Mucosa of descending colon (tissue), 3 donors: ENCODE measurements at regions not wholly inside any gene's neighbourhood (a gene's known extent, or its start where the extent isn't known, plus 50 kb on each side); places are given as distances from the start of the nearest gene placed in this dataset.
"Not testable (repeated sequence)": the region's sequence is repeated elsewhere in the genome, so short reads cannot be mapped to it uniquely, and the experiment has no call there.

Experiments used
- ATAC-seq: fragments of 200-7000 bp; cut with Tn5 transposase; one replicate; pipeline ENCODE4 v1.9.1; 2020; ENCODE audit warnings: mild to moderate bottlenecking, moderate library complexity
- DNase-seq, 3 donors: peaks; one replicate each; pipeline ENCODE4 v3.0.0-alpha.2; 2020
- H3K36me3 ChIP-seq: fragments of 200-600 bp; one replicate; pipeline ENCODE4 v1.8.0; 2021; ENCODE audit warnings: low read depth, mild to moderate bottlenecking
- H3K4me1 ChIP-seq: fragments of 200-600 bp; one replicate; pipeline ENCODE4 v1.8.0; 2021; ENCODE audit warnings: low read depth, mild to moderate bottlenecking
- H3K4me3 ChIP-seq: fragments of 200-600 bp; one replicate; pipeline ENCODE4 v1.8.0; 2021; ENCODE audit warnings: mild to moderate bottlenecking
- H3K9me3 ChIP-seq: fragments of 200-600 bp; one replicate; pipeline ENCODE4 v1.8.0; 2021; ENCODE audit warnings: mild to moderate bottlenecking
- CTCF ChIP-seq: fragments of 200-600 bp; IDR thresholded peaks from one replicate; pipeline ENCODE4 v1.8.0; 2022; ENCODE audit warnings: antibody characterized with exemption, mild to moderate bottlenecking
- intact Hi-C, 2 donors: fragments of 100-400 bp; cut with DNase I in 1 of 2; cut with micrococcal nuclease in 1 of 2; formaldehyde crosslinking; loops; one replicate each; pipeline versions ENCODE4 v1.11.0 to v1.11.1; 2022; cut with DNase I, micrococcal nuclease
- donor health status: DM: no; HTN: no; CAD: no; lungs with moderate emphysema.
- donor health status: DM: no; HTN: no; CAD: no.
- donor health status: DM: no; HTN: yes; CAD: no.

GRCh38 chr15:95041297-95041696 lies 809.9 kb downstream of the MCTP2 start:
- H3K4me1 ChIP-seq, result no peaks in the 10 kb centered on the region
- no peak for TF ChIP-seq CTCF
- H3K4me3 ChIP-seq, result no peak overlapping the region
- no peak for ATAC-seq
- intact Hi-C loops, result no loop called here
- no peak for DNase-seq
- no peaks in the 10 kb centered on the region for H3K36me3 ChIP-seq
- H3K9me3 ChIP-seq, result no peaks in the 10 kb centered on the region

- intact Hi-C loops, H3K4me1 ChIP-seq, H3K9me3 ChIP-seq, H3K36me3 ChIP-seq, H3K4me3 ChIP-seq, DNase-seq, ATAC-seq: not testable (repeated sequence)
Measured at GRCh38 chr15:95043236-95043932, 812.0 kb downstream of the MCTP2 start.

GRCh38 chr15:95043933-95044313 lies 812.6 kb downstream of the MCTP2 start:
- peaks cover 2% of the 10 kb centered on the region for H3K9me3 ChIP-seq
- ATAC-seq, result no peak
- no peaks in the 10 kb centered on the region for H3K4me1 ChIP-seq
- H3K4me3 ChIP-seq, result no peak overlapping the region
- no peaks in the 10 kb centered on the region for H3K36me3 ChIP-seq
- intact Hi-C loops, result no loop called here
- no peak for DNase-seq
- no peak for TF ChIP-seq CTCF

- peaks cover 2% of the 10 kb centered on the region for H3K9me3 ChIP-seq
- intact Hi-C loops, result no loop called here
Measured at GRCh38 chr15:95044745-95045417, 813.5 kb downstream of the MCTP2 start.

GRCh38 chr15:95051861-95052260 lies 820.5 kb downstream of the MCTP2 start:
- TF ChIP-seq CTCF, result no peak
- ATAC-seq, result no peak
- H3K36me3 ChIP-seq, result no peaks in the 10 kb centered on the region
- H3K4me1 ChIP-seq, result no peaks in the 10 kb centered on the region
- no peak overlapping the region for H3K4me3 ChIP-seq
- intact Hi-C loops, result no loop called here
- peaks cover 7% of the 10 kb centered on the region for H3K9me3 ChIP-seq
- no peak for DNase-seq

More at GRCh38 chr15:95044745-95045417, 813.5 kb downstream of the MCTP2 start:
- no peak overlapping the region for H3K4me3 ChIP-seq
- no peak for TF ChIP-seq CTCF
- DNase-seq, result no peak
- no peak for ATAC-seq
- H3K4me1 ChIP-seq, result no peaks in the 10 kb centered on the region
- H3K36me3 ChIP-seq, result no peaks in the 10 kb centered on the region

- no peaks in the 10 kb centered on the region for H3K4me1 ChIP-seq
- no peak overlapping the region for H3K4me3 ChIP-seq
- DNase-seq (no peak), ATAC-seq (no peak)
- intact Hi-C loops, result no loop called here
- TF ChIP-seq CTCF, result no peak
- H3K9me3 ChIP-seq, result peaks cover 8% of the 10 kb centered on the region
- H3K36me3 ChIP-seq, result no peaks in the 10 kb centered on the region
Measured at GRCh38 chr15:95059346-95059905, 828.1 kb downstream of the MCTP2 start.
